ENCODE measurements at regions not wholly inside any gene's neighbourhood (a gene's known extent, or its start where the extent isn't known, plus 50 kb on each side); places are given as distances from the start of the nearest gene placed in this dataset.
A peak's percentile ranks its signal among the peaks of the same experiment; 100 is the strongest.

GRCh38 chr11:96464700-96465307 is 75.0 kb downstream of the JRKL start:
- no peaks in the 10 kb centered on the region for H3K4me1 ChIP-seq
- intact Hi-C loops (cut with DNase I; ENCODE audit: low total_unique reads): no loop called here

GRCh38 chr11:96465512-96465911 is 75.7 kb downstream of the JRKL start:
- Histone ChIP-seq H3K4me1 (no peaks in the 10 kb centered on the region), H3K9me3 (no peaks in the 10 kb centered on the region), H3K4me3 (no peak overlapping the region), H3K27ac (no peak overlapping the region), H3K36me3 (no peaks in the 10 kb centered on the region), H3K27me3 (no peaks in the 10 kb centered on the region)
- intact Hi-C loops (cut with DNase I; ENCODE audit: low total_unique reads): no loop called here
- no peak for DNase-seq (ENCODE audit: low spot score in 2 of 2)
- TF ChIP-seq POLR2A (IDR thresholded peaks at IDR 0.05) (no peak), POLR2AphosphoS5 (IDR thresholded peaks at IDR 0.05) (no peak), CTCF (IDR thresholded peaks at IDR 0.05) (no peak)

More at GRCh38 chr11:96464700-96465307, 75.0 kb downstream of the JRKL start:
- Histone ChIP-seq H3K27ac (no peak overlapping the region), H3K9me3 (no peaks in the 10 kb centered on the region), H3K27me3 (peaks cover 0 to 3% of the 10 kb centered on the region in 2 donors), H3K36me3 (no peaks in the 10 kb centered on the region), H3K4me3 (no peak overlapping the region)
- DNase-seq (ENCODE audit: low spot score in 2 of 2): no peak
- TF ChIP-seq POLR2A (IDR thresholded peaks at IDR 0.05) (no peak), CTCF (IDR thresholded peaks at IDR 0.05) (peak in 2 of 3 donors; percentile 51 to 60), POLR2AphosphoS5 (IDR thresholded peaks at IDR 0.05) (no peak)

- intact Hi-C loops (cut with DNase I; ENCODE audit: low total_unique reads): no loop called here
- H3K4me1 ChIP-seq: no peaks in the 10 kb centered on the region
- H3K4me3 ChIP-seq: no peak overlapping the region
- no peak for DNase-seq (ENCODE audit: low spot score in 2 of 2)
- TF ChIP-seq CTCF (IDR thresholded peaks at IDR 0.05): no peak
- no peak for TF ChIP-seq POLR2AphosphoS5 (IDR thresholded peaks at IDR 0.05)
- TF ChIP-seq POLR2A (IDR thresholded peaks at IDR 0.05): no peak
- H3K27me3 ChIP-seq: no peaks in the 10 kb centered on the region
- no peaks in the 10 kb centered on the region for H3K36me3 ChIP-seq
- H3K9me3 ChIP-seq: no peaks in the 10 kb centered on the region
- H3K27ac ChIP-seq: no peak overlapping the region
Observed at GRCh38 chr11:96466607-96467006, 76.8 kb downstream of the JRKL start.

- TF ChIP-seq POLR2A (IDR thresholded peaks at IDR 0.05): no peak
- TF ChIP-seq POLR2AphosphoS5 (IDR thresholded peaks at IDR 0.05): no peak
- no peak for TF ChIP-seq CTCF (IDR thresholded peaks at IDR 0.05)
- Histone ChIP-seq H3K4me3 (no peak overlapping the region), H3K4me1 (no peaks in the 10 kb centered on the region), H3K27me3 (no peaks in the 10 kb centered on the region), H3K36me3 (no peaks in the 10 kb centered on the region), H3K9me3 (peaks cover 4 to 7% of the 10 kb centered on the region in 2 donors), H3K27ac (no peak overlapping the region)
- intact Hi-C loops (cut with DNase I; ENCODE audit: low total_unique reads): no loop called here
- no peak for DNase-seq (ENCODE audit: low spot score in 2 of 2)
Observed at GRCh38 chr11:96469776-96470175, 80.0 kb downstream of the JRKL start.

- Histone ChIP-seq H3K4me1 (no peaks in the 10 kb centered on the region), H3K36me3 (no peaks in the 10 kb centered on the region), H3K9me3 (peaks cover 4 to 15% of the 10 kb centered on the region in 2 donors), H3K27ac (no peak overlapping the region), H3K27me3 (no peaks in the 10 kb centered on the region), H3K4me3 (no peak overlapping the region)
- TF ChIP-seq POLR2A (IDR thresholded peaks at IDR 0.05) (no peak), POLR2AphosphoS5 (IDR thresholded peaks at IDR 0.05) (no peak), CTCF (IDR thresholded peaks at IDR 0.05) (no peak)
- no peak for DNase-seq (ENCODE audit: low spot score in 2 of 2)
- intact Hi-C loops (cut with DNase I; ENCODE audit: low total_unique reads): no loop called here
Observed at GRCh38 chr11:96470521-96470920, 80.7 kb downstream of the JRKL start.

Data from breast epithelium (tissue), 4 donors.